Memory B cell (primary cell): ENCODE measurements at regions not wholly inside any gene's neighbourhood (a gene's known extent, or its start where the extent isn't known, plus 50 kb on each side); places are given as distances from the start of the nearest gene placed in this dataset.

Source experiments
- ATAC-seq: fragments of 150-1000 bp; cut with Tn5 transposase; 2 replicates; pipeline ENCODE4 v1.10.0; 2021; ENCODE audit warnings: low read depth, mild to moderate bottlenecking, moderate library complexity
- DNase-seq, 2 donors: peaks; one replicate each; pipeline ENCODE4 v3.0.0; 2022; ENCODE audit warnings: low spot score in 2 of 2
- H3K27ac Mint-ChIP-seq: one replicate; pipeline ENCODE4 v1.8.0; 2022; ENCODE audit warnings: mild to moderate bottlenecking, moderate library complexity, mixed read lengths
- H3K27me3 Mint-ChIP-seq: one replicate; pipeline ENCODE4 v1.8.0; 2022; ENCODE audit warnings: mixed read lengths
- H3K36me3 Mint-ChIP-seq: one replicate; pipeline ENCODE4 v1.8.0; 2022; ENCODE audit warnings: mild to moderate bottlenecking, mixed read lengths
- H3K4me1 Mint-ChIP-seq: one replicate; pipeline ENCODE4 v1.8.0; 2022; ENCODE audit warnings: mixed read lengths
- H3K4me3 Mint-ChIP-seq: one replicate; pipeline ENCODE4 v1.8.0; 2022; ENCODE audit warnings: mild to moderate bottlenecking, moderate library complexity, mixed read lengths
- H3K9me3 Mint-ChIP-seq: one replicate; pipeline ENCODE4 v1.8.0; 2022; ENCODE audit warnings: mixed read lengths

DNA sequence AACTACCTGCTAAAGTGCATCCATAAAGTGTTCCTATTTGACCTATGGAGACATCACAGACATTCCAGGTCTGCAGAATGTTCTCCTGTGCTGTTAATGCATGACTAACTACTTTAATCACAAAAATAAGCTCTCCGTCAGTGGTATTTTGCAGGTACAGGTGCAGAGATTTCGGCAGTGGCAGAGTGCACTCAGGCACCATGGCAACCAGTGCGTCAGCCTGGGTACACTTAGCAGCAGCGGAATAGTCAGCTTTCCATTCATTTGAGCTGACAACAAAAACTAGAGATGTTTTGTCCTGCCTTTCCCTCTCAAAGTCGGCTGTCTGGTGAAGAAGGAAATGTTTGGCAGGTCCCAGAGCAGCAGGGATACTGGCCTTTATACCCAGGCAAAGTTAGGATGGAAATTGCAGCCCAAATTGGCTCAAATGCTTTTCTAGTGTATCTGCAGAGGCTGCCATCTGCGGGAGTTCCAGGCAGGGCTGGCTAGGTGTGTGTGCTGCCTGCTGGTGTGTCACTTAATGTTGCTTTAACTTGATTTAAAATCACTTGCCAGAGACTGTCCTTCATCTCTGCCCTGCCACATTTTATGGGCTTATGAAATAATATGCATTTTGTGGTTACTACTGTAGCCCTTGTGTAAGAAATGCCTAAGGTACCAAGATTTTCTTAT, 195.8 kb downstream of the RAP2A start:
- H3K9me3 Mint-ChIP-seq: peaks cover 6% of the 10 kb centered on the region
- no peaks in the 10 kb centered on the region for H3K4me1 Mint-ChIP-seq
- H3K4me3 Mint-ChIP-seq: no peak overlapping the region
- peaks cover 2% of the 10 kb centered on the region for H3K36me3 Mint-ChIP-seq
- H3K27ac Mint-ChIP-seq: no peak overlapping the region
- DNase-seq: no peak
- no peak for ATAC-seq
- H3K27me3 Mint-ChIP-seq: peaks cover 10% of the 10 kb centered on the region

GRCh38 chr13:97630725-97631124, 196.8 kb downstream of the RAP2A start:
- Mint-ChIP-seq H3K36me3 (peaks cover 2% of the 10 kb centered on the region), H3K27me3 (peaks cover 8% of the 10 kb centered on the region), H3K4me3 (no peak overlapping the region), H3K27ac (no peak overlapping the region), H3K4me1 (no peaks in the 10 kb centered on the region), H3K9me3 (peaks cover 6% of the 10 kb centered on the region)
- ATAC-seq: no peak
- DNase-seq: no peak

DNA sequence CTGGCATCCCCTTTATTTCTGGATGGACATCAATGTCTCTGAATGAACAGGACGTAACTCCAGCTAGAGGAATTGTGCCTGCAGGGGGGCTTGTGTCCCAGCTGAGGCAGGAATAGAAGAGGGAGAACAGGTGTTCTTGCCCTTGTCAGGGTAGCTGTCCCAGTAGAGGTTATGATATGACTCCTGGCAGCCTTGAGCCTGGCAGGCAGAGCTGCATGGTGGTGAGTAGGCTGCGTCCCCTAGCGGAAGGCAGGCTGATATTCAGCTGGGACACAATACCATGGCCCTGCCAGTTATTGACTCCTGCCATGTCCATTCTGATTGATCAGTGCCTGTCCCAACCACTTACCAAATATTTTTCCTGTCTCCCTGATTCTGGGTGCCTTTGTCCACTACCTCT, 197.2 kb downstream of the RAP2A start:
- Mint-ChIP-seq H3K36me3 (peaks cover 2% of the 10 kb centered on the region), H3K9me3 (peaks cover 6% of the 10 kb centered on the region), H3K27me3 (peaks cover 8% of the 10 kb centered on the region), H3K27ac (no peak overlapping the region), H3K4me1 (no peaks in the 10 kb centered on the region), H3K4me3 (no peak overlapping the region)
- ATAC-seq: no peak
- DNase-seq: no peak

DNA sequence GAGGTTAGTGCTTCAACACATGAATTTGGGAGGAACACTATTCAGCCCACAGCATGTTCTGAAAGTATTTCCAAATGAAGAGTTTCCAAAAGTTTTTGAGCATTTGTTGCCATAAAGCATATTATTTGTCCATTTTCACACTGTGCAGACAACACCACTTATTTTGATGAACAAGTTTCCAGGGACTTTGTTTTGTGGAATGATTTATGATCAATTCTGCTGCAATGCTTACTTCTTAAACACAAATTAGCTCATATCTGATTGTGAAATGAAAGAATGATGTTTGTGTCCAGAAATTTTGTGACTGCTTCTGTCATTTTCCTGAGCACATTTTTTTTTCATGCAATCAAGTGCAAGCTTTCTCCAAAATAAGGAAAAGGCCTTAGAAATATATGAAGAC, 205.3 kb downstream of the RAP2A start:
- H3K27ac Mint-ChIP-seq: no peak overlapping the region
- no peaks in the 10 kb centered on the region for H3K27me3 Mint-ChIP-seq
- H3K4me1 Mint-ChIP-seq: no peaks in the 10 kb centered on the region
- DNase-seq (no peak), ATAC-seq (no peak)
- H3K9me3 Mint-ChIP-seq: no peaks in the 10 kb centered on the region
- no peak overlapping the region for H3K4me3 Mint-ChIP-seq
- H3K36me3 Mint-ChIP-seq: no peaks in the 10 kb centered on the region

- no peaks in the 10 kb centered on the region for H3K27me3 Mint-ChIP-seq
- DNase-seq (no peak), ATAC-seq (no peak)
- no peak overlapping the region for H3K27ac Mint-ChIP-seq
- no peak overlapping the region for H3K4me3 Mint-ChIP-seq
- no peaks in the 10 kb centered on the region for H3K36me3 Mint-ChIP-seq
- H3K4me1 Mint-ChIP-seq: no peaks in the 10 kb centered on the region
- H3K9me3 Mint-ChIP-seq: no peaks in the 10 kb centered on the region
Measured at GRCh38 chr13:97640268-97640667, 206.3 kb downstream of the RAP2A start.

DNA sequence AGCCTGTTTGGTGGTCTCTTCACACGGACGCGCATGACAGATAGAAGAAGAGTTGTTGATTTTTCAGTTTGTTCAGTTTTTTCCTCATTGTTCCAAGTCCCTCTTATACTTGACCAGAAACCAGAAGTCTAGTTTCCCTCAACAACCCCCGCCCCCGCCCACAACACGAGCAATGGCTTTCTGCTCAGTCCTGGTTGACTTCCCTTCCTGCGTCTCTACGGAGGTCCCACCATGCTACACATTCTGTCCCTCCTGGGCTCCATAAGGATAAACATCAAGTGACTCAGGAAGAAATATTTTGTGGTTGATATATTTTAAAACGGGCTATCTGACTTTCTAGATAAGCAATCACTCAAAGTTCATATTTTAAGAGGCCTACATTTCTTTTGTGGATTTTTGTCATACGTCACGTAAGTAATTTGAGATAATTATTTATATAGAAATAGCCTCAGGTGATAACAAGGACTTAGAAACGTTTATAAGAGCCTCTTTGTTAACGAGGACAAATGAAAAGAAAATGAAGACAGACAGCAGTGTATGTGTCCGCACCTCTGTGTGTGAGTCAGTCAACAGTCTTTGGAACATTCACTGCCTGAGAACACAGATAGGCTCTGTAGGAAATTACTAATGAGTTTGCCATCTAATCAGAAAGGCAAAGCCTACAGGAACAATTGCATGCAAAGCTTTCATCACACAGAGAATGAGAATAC, 214.4 kb downstream of the RAP2A start:
- H3K4me3 Mint-ChIP-seq: no peak overlapping the region
- no peak for ATAC-seq
- peaks cover 5% of the 10 kb centered on the region for H3K27me3 Mint-ChIP-seq
- no peak for DNase-seq
- H3K36me3 Mint-ChIP-seq: no peaks in the 10 kb centered on the region
- H3K4me1 Mint-ChIP-seq: no peaks in the 10 kb centered on the region
- H3K9me3 Mint-ChIP-seq: no peaks in the 10 kb centered on the region
- no peak overlapping the region for H3K27ac Mint-ChIP-seq

DNA sequence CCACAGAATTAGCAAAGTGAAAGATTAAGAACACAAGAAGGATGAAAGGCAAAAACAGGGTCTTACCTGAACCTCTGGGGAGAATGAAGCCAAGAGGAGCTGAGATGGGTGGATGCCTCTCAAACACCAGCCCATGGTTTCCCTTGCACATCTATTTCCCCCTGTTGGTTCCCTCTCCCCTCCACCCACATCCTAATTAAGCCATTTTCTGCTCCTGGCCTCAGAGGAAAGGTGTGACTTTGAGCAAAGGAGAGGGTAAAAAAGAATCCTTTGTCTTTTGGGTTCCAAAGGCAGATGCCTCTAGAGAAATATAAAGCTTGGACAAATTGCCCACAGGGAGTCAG, 214.9 kb downstream of the RAP2A start:
- H3K27ac Mint-ChIP-seq: no peak overlapping the region
- no peak for ATAC-seq
- H3K36me3 Mint-ChIP-seq: no peaks in the 10 kb centered on the region
- no peak for DNase-seq
- H3K4me1 Mint-ChIP-seq: no peaks in the 10 kb centered on the region
- H3K27me3 Mint-ChIP-seq: peaks cover 5% of the 10 kb centered on the region
- no peaks in the 10 kb centered on the region for H3K9me3 Mint-ChIP-seq
- H3K4me3 Mint-ChIP-seq: no peak overlapping the region

DNA sequence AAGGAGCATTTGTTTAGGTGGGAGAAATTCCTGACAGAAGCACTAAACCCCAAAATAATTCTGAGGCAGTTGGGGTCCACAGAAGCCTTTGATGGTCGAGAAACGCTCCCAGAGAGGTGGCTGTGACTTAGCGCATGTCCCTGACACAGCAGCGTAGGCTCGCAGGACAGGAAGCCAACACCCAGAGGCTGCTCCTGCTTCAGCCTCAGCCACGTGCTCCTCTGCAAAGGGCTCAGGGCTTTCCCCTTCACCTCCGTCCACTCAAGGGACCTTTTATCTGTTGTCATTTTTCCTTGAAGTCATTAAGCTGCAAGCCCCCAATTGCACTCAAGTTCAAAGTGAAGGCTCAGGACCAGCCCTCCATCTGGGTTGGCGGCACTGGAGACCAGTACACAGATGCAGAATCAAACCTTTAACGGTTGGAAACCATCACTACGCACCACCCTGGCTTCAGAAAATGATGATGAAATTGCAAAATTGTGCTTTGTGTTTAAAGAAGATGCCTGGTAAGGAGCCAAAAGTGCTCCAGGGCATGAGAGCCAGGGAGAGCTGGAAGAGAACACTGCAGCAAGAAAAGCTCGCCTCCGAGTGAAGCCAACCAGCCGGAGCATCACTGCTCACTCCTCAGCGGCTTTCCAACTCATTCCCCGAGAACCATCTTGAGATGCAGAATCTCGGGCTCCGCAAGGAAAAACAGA, 219.6 kb downstream of the RAP2A start:
- no peaks in the 10 kb centered on the region for H3K9me3 Mint-ChIP-seq
- H3K4me1 Mint-ChIP-seq: no peaks in the 10 kb centered on the region
- H3K27ac Mint-ChIP-seq: no peak overlapping the region
- H3K27me3 Mint-ChIP-seq: peaks cover 7% of the 10 kb centered on the region
- ATAC-seq (no peak), DNase-seq (no peak)
- H3K36me3 Mint-ChIP-seq: no peaks in the 10 kb centered on the region
- no peak overlapping the region for H3K4me3 Mint-ChIP-seq

DNA sequence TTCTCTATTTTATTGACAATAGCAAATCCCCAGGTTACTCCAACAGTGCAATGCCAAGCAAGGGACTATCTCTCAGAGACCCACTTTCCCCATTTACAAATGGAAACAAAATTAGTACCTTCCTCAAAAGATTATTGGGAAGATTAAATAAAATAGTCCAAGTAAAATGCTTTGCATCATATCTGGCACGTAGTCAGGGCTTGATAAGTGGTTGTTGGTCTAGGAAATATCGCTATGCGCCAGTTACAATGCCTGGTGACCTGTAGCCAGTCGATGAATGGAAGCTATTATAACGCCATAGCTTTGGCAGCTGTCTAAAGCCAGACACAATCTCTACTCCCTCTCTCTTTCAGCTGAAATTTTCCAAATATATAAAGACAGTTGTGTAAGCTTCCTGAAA, 220.3 kb downstream of the RAP2A start:
- ATAC-seq: no peak
- Mint-ChIP-seq H3K4me3 (no peak overlapping the region), H3K4me1 (no peaks in the 10 kb centered on the region), H3K36me3 (no peaks in the 10 kb centered on the region), H3K27ac (no peak overlapping the region), H3K9me3 (no peaks in the 10 kb centered on the region), H3K27me3 (peaks cover 6% of the 10 kb centered on the region)
- no peak for DNase-seq

DNA sequence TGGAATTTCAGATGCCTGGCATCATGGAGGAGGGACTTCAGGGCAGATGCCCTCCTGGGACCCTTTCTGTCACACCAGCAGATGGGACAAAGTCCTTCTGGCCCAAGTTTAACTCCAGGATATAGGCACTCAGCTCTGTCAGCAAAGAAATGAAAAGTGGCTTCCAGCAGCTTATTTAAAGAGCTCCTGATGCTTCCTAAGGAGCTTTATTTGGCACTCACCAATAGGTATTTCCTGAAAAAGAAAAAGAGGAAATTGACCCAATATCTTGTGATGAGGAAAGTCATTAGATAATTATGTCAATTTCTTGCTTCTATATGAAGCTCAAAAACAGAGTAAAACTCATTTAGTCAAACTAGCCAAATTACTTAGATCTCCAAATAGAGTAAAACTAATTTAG, 224.6 kb downstream of the RAP2A start:
- H3K9me3 Mint-ChIP-seq: no peaks in the 10 kb centered on the region
- DNase-seq: no peak
- no peak overlapping the region for H3K4me3 Mint-ChIP-seq
- H3K27me3 Mint-ChIP-seq: peaks cover 9% of the 10 kb centered on the region
- H3K4me1 Mint-ChIP-seq: no peaks in the 10 kb centered on the region
- H3K36me3 Mint-ChIP-seq: no peaks in the 10 kb centered on the region
- no peak for ATAC-seq
- no peak overlapping the region for H3K27ac Mint-ChIP-seq

- ATAC-seq: no peak
- H3K27me3 Mint-ChIP-seq: peaks cover 13% of the 10 kb centered on the region
- no peaks in the 10 kb centered on the region for H3K4me1 Mint-ChIP-seq
- no peaks in the 10 kb centered on the region for H3K36me3 Mint-ChIP-seq
- H3K27ac Mint-ChIP-seq: no peak overlapping the region
- no peak for DNase-seq
- no peak overlapping the region for H3K4me3 Mint-ChIP-seq
- no peaks in the 10 kb centered on the region for H3K9me3 Mint-ChIP-seq
Measured at GRCh38 chr13:97659602-97660001, 225.6 kb downstream of the RAP2A start.

DNA sequence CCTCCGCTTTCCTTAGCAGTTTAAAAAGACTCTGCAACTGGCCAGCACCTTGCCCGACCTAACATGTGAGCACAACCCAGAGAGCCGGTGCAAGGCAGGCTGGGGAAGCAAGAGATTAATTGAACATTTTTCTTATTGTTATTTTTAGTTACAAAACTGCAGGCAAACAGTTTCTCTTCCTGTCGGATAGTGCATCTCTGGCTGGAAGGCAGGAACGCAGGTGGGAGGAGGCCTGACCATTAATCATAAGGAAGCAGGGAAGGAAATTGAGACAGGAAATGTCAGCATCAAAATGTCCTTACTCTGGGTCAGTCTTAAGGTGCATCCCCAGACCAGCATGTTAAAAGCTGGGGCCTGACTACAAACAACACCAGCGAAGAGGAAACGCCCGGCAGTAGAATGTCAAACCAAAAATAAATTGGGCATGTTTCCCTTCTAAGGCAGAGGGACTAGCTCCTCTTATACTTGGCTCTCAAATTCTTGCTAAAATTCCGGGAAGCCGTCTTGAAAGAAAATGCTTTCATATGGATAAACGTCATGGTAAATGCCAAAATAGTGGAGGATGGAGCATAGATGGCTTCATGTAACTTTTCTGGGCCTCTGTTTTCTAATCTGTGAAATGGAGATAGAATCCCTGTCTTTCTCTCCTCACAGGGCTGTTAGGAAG, 226.8 kb downstream of the RAP2A start:
- Mint-ChIP-seq H3K36me3 (no peaks in the 10 kb centered on the region), H3K27me3 (peaks cover 13% of the 10 kb centered on the region), H3K4me1 (no peaks in the 10 kb centered on the region), H3K27ac (no peak overlapping the region), H3K4me3 (no peak overlapping the region), H3K9me3 (no peaks in the 10 kb centered on the region)
- no peak for DNase-seq
- no peak for ATAC-seq

DNA sequence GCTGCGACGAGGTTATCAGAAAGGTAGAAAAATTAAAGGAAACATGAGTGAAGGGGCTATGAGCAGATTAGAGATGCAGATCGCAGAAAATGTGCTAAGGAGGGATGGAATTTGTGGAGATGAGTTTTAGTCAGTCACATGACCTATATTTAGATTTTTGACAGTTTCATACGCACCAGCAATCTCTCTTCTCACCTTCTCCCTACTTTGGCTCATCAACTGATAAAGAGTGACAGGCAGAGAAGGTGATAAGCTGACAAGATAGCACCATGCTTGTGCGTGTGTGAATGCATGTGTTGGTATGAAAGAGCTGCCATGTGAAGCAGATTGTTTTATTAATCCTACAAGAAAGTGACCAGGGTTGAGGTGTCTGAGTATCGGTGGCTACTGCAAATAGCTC, 252.6 kb downstream of the RAP2A start:
- ATAC-seq: no peak
- no peak overlapping the region for H3K4me3 Mint-ChIP-seq
- H3K27ac Mint-ChIP-seq: no peak overlapping the region
- H3K27me3 Mint-ChIP-seq: peaks cover 1% of the 10 kb centered on the region
- H3K36me3 Mint-ChIP-seq: no peaks in the 10 kb centered on the region
- no peaks in the 10 kb centered on the region for H3K9me3 Mint-ChIP-seq
- no peaks in the 10 kb centered on the region for H3K4me1 Mint-ChIP-seq
- no peak for DNase-seq

GRCh38 chr13:97692628-97693027, 258.7 kb downstream of the RAP2A start:
- H3K9me3 Mint-ChIP-seq: no peaks in the 10 kb centered on the region
- peaks cover 3% of the 10 kb centered on the region for H3K27me3 Mint-ChIP-seq
- H3K4me1 Mint-ChIP-seq: no peaks in the 10 kb centered on the region
- H3K36me3 Mint-ChIP-seq: no peaks in the 10 kb centered on the region
- H3K4me3 Mint-ChIP-seq: no peak overlapping the region
- no peak overlapping the region for H3K27ac Mint-ChIP-seq
- ATAC-seq: no peak
- no peak for DNase-seq
